Right lobe of liver (tissue), 6 donors: ENCODE measurements at regions not wholly inside any gene's neighbourhood (a gene's known extent, or its start where the extent isn't known, plus 50 kb on each side); places are given as distances from the start of the nearest gene placed in this dataset.

ENCODE experiments used
- ATAC-seq, 4 donors: fragments of 200-7000 bp; cut with Tn5 transposase; one replicate each; pipeline ENCODE4 v1.9.1; 2020; ENCODE audit warnings: mild to moderate bottlenecking in 4 of 4, moderate library complexity in 4 of 4
- DNase-seq, 3 donors: peaks; one replicate each; pipeline ENCODE4 v3.0.0-alpha.2; 2020
- H3K27ac ChIP-seq, 3 donors: fragments of 200-600 bp; one replicate each; pipeline ENCODE4 v1.8.0; 2022
- H3K27me3 ChIP-seq, 2 donors: fragments of 200-600 bp; one replicate each; pipeline ENCODE4 v1.8.0; 2022
- H3K36me3 ChIP-seq, 4 donors: fragments of 200-600 bp; sonication (generic) in 1 of 4; one replicate each; pipeline versions ENCODE4 v1.5.1 to v1.8.0; 2017 to 2022; ENCODE audit warnings: control low read depth in 1 of 4
- H3K4me1 ChIP-seq, 4 donors: fragments of 200-600 bp; sonication (generic) in 1 of 4; one replicate each; pipeline versions ENCODE4 v1.5.1 to v1.8.0; 2017 to 2022; ENCODE audit warnings: control low read depth in 1 of 4
- H3K4me3 ChIP-seq, 3 donors: fragments of 200-600 bp; one replicate each; pipeline ENCODE4 v1.8.0; 2022
- H3K9me3 ChIP-seq, 4 donors: fragments of 200-600 bp; sonication (generic) in 1 of 4; one replicate each; pipeline versions ENCODE4 v1.5.1 to v1.8.0; 2017 to 2022; ENCODE audit warnings: control low read depth in 1 of 4
- CTCF ChIP-seq, 4 donors: fragments of 200-600 bp in 3 of 4; fragments of 450-650 bp in 1 of 4; IDR thresholded peaks; one replicate each; pipeline versions ENCODE4 v1.5.1 to v1.8.0; 2016 to 2022; ENCODE audit warnings: antibody characterized with exemption in 4 of 4, mild to moderate bottlenecking in 2 of 4
- POLR2A ChIP-seq: fragments of 450-650 bp; IDR thresholded peaks from one replicate; pipeline ENCODE4 v1.6.1; 2017; ENCODE audit warnings: antibody characterized with exemption, mild to moderate bottlenecking
- WGBS: methylation state at CpG from one replicate; pipeline ENCODE4 v1.1.6; 2018; ENCODE audit warnings: low coverage, low lambda C conversion rate; ENCODE audit not compliant: insufficient coverage; ENCODE audit errors: missing lambda C conversion rate; 5-methylcytosine and 5-hydroxymethylcytosine counted together
- intact Hi-C, 2 donors: fragments of 100-400 bp; cut with DNase I; formaldehyde crosslinking; loops; one replicate each; pipeline versions ENCODE4 v1.11.2 to v1.14.1; 2022
- donor health status: DM: no; HTN: yes; CAD: no.
- donor health status: DM: no; HTN: no; CAD: no.
- donor health status: DM: no; HTN: no; CAD: no.
- donor health status: DM: no; HTN: yes; CAD: no.
- donor health status: DM: no; HTN: yes; CAD: no.

- Histone ChIP-seq H3K4me1 (peaks cover 0 to 19% (median 7%) of the 10 kb centered on the region in 4 donors), H3K9me3 (no peaks in the 10 kb centered on the region), H3K36me3 (no peaks in the 10 kb centered on the region), H3K4me3 (no peak overlapping the region), H3K27me3 (no peaks in the 10 kb centered on the region), H3K27ac (no peak overlapping the region)
- no peak for DNase-seq
- ATAC-seq: no peak
- WGBS: 88% methylated on average over 2 of the region's 2 CpGs
- TF ChIP-seq CTCF (IDR thresholded peaks at IDR 0.05) (no peak), POLR2A (no peak)
- intact Hi-C loops: no loop called here
These were observed 311.0 kb upstream of the PROX1 start for GRCh38 chr1:213676736-213677135.

- ATAC-seq: peak; percentile 44 to 61 (median 52)
- intact Hi-C loops: no loop called here
- no peaks in the 10 kb centered on the region for H3K27me3 ChIP-seq
- no peaks in the 10 kb centered on the region for H3K9me3 ChIP-seq
- H3K4me1 ChIP-seq: peaks cover 0 to 19% (median 7%) of the 10 kb centered on the region in 4 donors
- H3K36me3 ChIP-seq: no peaks in the 10 kb centered on the region
- H3K27ac ChIP-seq: peak overlapping the region in 2 of 3 donors; percentile 67 to 85
- no peak overlapping the region for H3K4me3 ChIP-seq
- no peak for DNase-seq
- TF ChIP-seq CTCF (IDR thresholded peaks at IDR 0.05): no peak
- TF ChIP-seq POLR2A: no peak
These were observed 309.4 kb upstream of the PROX1 start for GRCh38 chr1:213678348-213678747.

- Histone ChIP-seq H3K4me3 (no peak overlapping the region), H3K27me3 (no peaks in the 10 kb centered on the region), H3K27ac (peak overlapping the region in 2 of 3 donors; percentile 67 to 85), H3K36me3 (no peaks in the 10 kb centered on the region), H3K4me1 (peaks cover 0 to 19% (median 7%) of the 10 kb centered on the region in 4 donors), H3K9me3 (no peaks in the 10 kb centered on the region)
- intact Hi-C loops: no loop called here
- ATAC-seq (peak in 3 of 4 donors; percentile 33 to 53 (median 43)), DNase-seq (no peak)
- WGBS: 38% methylated on average over 3 of the region's 3 CpGs
- no peak for TF ChIP-seq POLR2A
- TF ChIP-seq CTCF (IDR thresholded peaks at IDR 0.05): no peak
These were observed 309.0 kb upstream of the PROX1 start for GRCh38 chr1:213678753-213679152.

GRCh38 chr1:213679153-213679552, 308.6 kb upstream of the PROX1 start:
- H3K4me3 ChIP-seq: no peak overlapping the region
- no peak for TF ChIP-seq POLR2A
- no peak for TF ChIP-seq CTCF (IDR thresholded peaks at IDR 0.05)
- WGBS: 12% methylated on average over 3 of the region's 3 CpGs
- H3K36me3 ChIP-seq: no peaks in the 10 kb centered on the region
- no peaks in the 10 kb centered on the region for H3K27me3 ChIP-seq
- peaks cover 0 to 19% (median 7%) of the 10 kb centered on the region in 4 donors for H3K4me1 ChIP-seq
- H3K9me3 ChIP-seq: no peaks in the 10 kb centered on the region
- intact Hi-C loops: no loop called here
- peak overlapping the region in 2 of 3 donors; percentile 67 to 85 for H3K27ac ChIP-seq
- peak in 1 of 3 donors; percentile 66 for DNase-seq
- ATAC-seq: peak; percentile 85 to 95 (median 88)
